HTR-8/SVneo (cell line): ENCODE measurements at regions not wholly inside any gene's neighbourhood (a gene's known extent, or its start where the extent isn't known, plus 50 kb on each side); places are given as distances from the start of the nearest gene placed in this dataset.

ENCODE experiments used
- DNase-seq: peaks from one replicate; pipeline ENCODE4 v3.0.0; 2011; ENCODE audit warnings: low spot score, mixed read lengths; ENCODE audit not compliant: insufficient read length
- FAIRE-seq: peaks from 2 replicates; lab custom pipeline; 2011; peaks lifted over from hg19 to GRCh38; lab: Jason Lieb, UNC

DNA sequence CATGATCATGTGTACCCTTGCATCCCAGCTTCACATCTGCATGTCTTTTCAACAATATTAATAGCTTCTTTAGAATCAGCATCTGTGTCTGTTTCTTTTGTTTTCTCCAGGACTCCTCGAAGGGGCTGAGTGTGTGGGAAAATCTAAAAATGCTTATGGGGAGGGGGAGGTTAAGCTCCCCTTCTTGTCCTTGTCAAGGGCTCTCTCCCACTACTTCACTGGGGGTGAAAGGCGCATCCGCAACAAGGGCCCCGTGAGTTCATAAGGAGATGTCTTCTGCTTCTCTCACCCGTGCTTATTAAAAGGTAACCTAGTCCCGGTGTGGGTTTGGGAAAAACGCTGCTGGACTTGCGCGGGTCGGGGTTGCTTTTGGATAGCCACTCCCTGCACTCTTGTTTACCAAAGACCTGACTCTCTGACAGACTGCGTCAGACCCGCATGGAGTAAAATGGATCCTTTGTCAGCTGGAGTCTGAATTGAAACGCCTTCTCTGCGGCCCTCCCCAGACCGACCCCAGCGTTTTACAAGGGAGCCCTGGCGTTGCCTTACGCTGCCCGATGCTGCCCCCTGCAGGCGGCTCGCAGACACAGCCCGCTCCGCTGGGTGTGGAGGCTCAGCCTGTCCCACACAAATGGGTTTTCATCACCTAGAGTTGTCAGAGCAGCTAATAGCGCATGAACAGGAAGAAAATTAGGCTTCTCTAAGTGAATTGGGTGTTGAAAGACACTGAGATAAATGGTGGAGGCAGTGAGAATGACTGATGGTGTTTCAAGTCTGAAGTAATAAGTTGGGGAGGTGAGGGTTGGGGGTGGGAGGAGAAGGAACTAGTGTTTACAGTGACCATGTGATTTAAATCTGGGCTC lies 53.8 kb downstream of the IER5 start:
- peak; percentile 92 for DNase-seq
- no peak for FAIRE-seq

- FAIRE-seq (no peak), DNase-seq (no peak)
Measured at GRCh38 chr1:181143102-181143859, 54.8 kb downstream of the IER5 start.

DNA sequence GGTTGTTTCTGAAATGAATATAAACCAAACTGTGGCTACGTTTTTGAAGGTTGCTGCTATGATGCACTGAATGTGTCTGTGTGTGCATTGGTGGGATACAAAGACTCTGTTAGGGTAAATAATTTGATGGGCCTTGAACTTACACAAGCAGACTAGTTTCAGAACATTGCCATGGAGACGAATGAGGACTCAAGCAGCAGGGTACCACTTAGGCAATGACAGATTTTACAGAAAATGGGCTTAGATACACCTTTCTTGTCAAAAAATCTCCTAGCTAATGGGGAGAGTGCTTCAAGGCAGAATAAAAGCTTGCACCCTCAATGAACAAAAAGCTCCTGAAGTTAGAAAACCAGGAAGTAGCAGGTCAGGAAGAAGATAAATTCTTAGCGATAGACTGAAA lies 55.7 kb downstream of the IER5 start:
- FAIRE-seq, result no peak
- no peak for DNase-seq

DNA sequence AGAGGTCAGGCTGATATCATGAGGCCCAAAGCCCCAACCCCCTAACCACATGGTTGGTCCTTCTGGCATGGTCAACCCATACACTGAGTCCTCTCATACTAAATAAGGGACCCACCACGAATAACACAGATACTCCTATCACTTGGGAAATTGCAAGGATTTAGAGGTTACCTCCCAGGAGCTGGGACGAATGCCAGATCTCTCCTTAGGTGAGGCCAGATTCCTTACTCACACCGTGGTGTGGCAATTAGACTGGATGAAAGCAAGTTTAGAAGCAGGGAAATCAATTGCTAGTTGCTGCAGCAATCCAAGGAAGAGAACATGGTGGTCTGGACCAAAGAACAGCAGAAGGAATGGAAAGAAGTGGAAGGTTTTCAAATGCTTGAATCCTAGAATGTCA lies 60.1 kb downstream of the IER5 start:
- DNase-seq (no peak), FAIRE-seq (no peak)

- FAIRE-seq (no peak), DNase-seq (no peak)
Measured at GRCh38 chr1:181149326-181150125, 61.0 kb downstream of the IER5 start.

DNA sequence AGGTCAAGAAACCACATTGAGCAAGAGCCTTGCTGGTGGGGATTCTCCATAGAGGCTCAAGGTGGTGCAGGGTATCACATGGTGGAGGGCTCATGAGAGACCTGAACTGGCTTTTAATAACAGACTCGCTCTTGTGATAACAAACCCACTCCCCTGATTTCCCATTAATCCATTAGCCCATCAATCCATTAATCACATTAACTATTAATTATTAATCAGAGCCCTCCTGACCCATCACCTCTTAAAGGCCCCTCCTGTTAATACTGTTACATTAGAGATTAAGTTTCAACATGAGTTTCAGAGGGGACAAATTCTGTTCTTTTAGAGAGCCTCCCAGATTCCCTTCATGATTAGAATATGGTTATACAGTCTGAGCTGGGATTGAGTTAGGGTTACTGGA lies 61.8 kb downstream of the IER5 start:
- FAIRE-seq, result no peak
- no peak for DNase-seq

DNA sequence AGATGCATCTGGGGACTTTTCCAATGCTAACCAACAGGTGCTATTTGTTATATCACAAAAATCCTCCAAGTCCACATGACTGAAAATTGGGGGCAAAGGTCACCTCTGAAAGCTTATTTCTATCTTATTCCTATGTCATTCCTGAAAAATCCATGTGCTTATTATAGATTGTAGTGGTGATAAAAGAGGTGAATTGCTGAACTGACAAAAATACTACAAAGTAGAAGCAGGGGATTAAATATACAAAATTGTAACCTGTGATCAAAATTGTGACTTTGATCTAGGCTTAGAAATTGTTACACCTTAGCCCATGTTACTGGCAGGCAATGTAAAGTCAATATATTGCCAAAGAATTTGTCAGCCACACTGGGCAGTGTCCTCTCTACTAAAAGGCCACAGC lies 62.3 kb downstream of the IER5 start:
- FAIRE-seq, result no peak
- no peak for DNase-seq

DNA sequence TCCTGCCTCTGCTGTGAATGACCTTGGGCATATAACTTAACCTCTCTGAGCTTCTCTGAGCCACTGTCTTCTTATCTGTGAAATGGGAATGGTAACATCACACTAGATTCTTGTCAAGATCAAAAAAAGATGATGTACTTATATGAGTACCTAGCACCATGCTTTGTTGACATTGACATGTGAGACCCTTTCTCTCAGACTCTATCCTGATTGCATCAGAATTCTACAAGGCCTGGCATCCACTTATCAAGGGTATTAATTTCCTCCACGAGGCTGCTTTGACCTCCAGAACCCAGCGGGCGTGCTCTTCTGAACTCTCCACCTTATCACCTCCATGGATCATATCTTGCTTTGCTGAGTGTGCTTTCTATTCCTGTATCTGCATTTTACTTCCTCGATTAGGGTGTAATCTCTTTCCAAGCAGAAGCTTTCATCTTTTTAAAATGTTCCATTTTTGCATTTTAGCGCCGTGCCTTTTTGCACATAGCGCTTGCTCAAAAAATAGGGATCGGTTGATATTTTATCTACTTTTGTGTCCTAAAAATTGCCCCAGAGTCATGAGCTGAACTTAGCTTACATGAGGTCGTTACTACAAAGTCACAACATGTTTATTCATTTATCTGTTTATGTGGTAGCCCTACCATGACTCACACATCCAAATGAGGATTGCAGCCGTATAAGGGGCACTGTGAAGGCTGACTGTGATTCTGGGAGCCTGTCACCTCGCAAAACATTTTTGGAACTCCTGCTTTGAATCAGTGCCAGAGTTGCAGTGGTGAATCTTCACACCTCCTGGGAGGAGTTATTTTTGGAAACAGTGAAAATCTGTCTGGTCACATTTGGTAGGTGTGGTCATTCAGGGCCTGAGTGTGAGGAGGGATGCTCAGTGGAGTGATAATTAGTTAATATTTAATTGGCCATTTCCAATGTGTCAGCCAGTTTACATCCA lies 63.2 kb downstream of the IER5 start:
- FAIRE-seq, result no peak
- no peak for DNase-seq

- DNase-seq, result no peak
- FAIRE-seq, result no peak
Measured at GRCh38 chr1:181152892-181153633, 64.6 kb downstream of the IER5 start.

DNA sequence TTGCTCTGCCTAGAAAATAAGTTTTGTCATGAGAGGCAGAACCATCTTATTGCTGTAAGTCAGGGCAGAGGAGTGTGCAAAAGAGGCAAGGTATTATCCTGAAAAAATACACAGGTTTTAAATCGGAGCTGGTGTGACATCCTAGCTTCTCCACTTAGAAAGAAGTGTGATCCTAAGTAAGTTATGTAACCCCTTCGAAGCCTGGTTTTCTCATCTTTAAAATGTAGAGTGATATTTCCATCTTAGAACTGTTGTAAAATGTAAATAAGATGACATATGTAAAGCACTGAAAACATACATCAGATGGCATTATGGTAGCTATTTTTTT lies 65.1 kb downstream of the IER5 start:
- FAIRE-seq (no peak), DNase-seq (no peak)

GRCh38 chr1:181155339-181155738 lies 66.8 kb downstream of the IER5 start:
- FAIRE-seq, result no peak

DNA sequence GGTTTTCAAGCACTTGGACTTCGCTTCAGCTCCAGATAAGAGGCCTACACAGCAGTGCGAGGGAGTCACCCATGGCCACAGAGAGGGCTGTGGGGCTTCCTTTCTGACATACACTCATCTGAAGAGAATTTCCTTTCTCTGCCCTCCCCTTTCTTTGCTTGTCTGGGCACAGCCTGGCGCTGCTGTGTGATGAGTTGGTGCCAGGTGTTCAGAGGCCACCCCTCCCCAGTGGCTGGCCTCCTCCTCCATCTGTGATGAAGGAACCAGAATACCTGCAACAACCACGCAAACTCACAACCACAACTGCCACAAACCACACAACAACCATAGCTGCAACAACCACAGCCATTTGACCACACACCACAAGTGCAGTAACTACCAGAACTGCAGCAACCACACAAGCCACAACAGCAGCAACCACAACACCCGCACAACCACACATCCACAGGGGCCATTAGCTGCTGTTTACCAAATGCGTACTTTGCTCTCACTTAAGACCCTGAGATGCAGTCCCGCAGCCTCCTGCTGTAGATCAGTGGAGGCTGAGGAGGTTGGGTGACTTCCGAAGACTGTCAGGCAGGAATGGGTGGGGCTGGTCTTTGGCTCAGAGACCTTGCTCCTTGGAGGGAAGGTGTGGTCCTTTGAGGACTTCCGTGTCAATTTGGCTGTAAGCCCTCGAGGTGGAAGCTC lies 71.1 kb downstream of the IER5 start:
- DNase-seq (peak; percentile 72), FAIRE-seq (peak; percentile 64)

More at GRCh38 chr1:181155339-181155738, 66.8 kb downstream of the IER5 start:
- no peak for DNase-seq

- DNase-seq (no peak), FAIRE-seq (no peak)
Measured at GRCh38 chr1:181160322-181160721, 71.8 kb downstream of the IER5 start.

DNA sequence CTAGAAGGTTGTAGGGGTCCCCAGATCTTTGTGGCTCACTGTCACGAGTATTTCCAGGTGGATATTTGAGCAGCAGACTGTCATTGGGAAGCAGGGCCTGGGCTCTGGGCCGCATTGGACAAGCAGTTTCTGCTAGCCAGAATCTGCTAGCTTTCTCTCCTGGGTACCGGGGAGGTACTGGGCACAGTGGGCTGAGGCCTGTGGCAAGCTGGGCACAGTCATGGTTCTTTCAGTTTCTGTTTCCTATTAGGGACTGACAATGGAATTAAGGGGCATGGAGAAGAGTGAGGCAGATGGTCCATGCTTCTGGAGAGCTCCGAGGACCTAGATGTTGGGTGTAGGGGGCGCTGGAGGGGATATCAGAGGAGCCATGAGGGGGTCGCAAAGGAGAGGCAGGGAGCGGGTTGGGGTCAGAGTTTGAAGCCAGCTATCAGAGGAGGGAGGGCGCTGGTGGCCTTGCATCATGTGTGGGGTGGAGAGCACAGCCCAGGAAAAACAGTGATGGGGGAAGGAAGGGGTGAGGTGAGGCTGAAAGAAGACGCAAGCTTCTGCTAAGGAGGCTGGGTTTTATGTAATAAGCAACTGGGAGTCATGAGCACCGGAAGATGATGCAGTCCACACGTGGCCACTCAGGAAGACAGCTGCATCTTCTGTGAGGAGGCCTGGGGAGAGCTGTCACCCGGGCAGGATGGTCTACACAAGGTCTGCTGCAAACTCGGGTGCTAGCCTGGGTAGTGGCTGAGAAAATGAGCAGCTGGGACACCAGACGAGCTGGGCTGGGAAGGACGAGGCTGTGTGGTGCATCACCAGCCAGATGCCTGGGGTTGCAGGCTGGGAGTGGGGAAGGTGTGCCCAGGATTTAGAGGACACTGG lies 72.7 kb downstream of the IER5 start:
- FAIRE-seq (no peak), DNase-seq (no peak)

DNA sequence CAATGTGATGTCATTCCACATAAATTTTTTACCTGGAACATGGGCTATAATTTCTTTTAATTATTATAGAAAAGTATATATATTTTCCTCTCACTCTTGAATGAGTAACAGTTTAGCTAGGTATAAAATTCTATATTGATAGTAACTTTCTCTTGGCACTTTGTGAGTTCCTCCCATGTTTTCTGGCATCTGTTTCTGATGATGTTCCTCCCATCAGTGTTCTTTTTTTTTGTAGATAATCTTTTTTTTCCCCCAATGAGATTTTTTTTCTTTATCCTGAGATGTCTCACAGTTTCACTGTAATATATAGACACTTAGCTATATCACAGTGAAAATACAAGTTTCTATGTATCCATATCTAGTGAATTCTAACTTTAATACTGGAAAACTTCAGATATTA lies 75.2 kb downstream of the IER5 start:
- DNase-seq, result no peak
- no peak for FAIRE-seq

GRCh38 chr1:181166377-181167196 lies 78.1 kb downstream of the IER5 start:
- peak; percentile 80 for DNase-seq
- FAIRE-seq, result peak; percentile 65
